Kidney (tissue), 13 donors: ENCODE measurements at regions not wholly inside any gene's neighbourhood (a gene's known extent, or its start where the extent isn't known, plus 50 kb on each side); places are given as distances from the start of the nearest gene placed in this dataset.
A peak's percentile ranks its signal among the peaks of the same experiment; 100 is the strongest.

Source experiments
- DNase-seq, 5 donors: peaks; one replicate each; pipeline ENCODE4 v3.0.0-alpha.2; 2013 to 2020
- FAIRE-seq: peaks from 2 replicates; lab custom pipeline; 2012; peaks lifted over from hg19 to GRCh38; lab: Jason Lieb, UNC
- H3K27ac ChIP-seq, 2 donors: one replicate each; pipeline ENCODE4 v1.7.0; 2013; ENCODE audit warnings: low read depth in 2 of 2, low read length in 2 of 2, inconsistent platforms in 1 of 2
- H3K27me3 ChIP-seq: one replicate; pipeline ENCODE4 v1.7.1; 2013; ENCODE audit warnings: low read length, inconsistent platforms; ENCODE audit not compliant: control insufficient read depth, insufficient read depth
- H3K36me3 ChIP-seq, 3 donors: one replicate each; pipeline versions ENCODE4 v1.7.0 to v1.7.1; 2013; ENCODE audit warnings: low read length in 3 of 3, control low read depth in 1 of 3, inconsistent platforms in 1 of 3; ENCODE audit not compliant: insufficient read depth in 3 of 3, control insufficient read depth in 2 of 3
- H3K4me1 ChIP-seq, 3 donors: one replicate each; pipeline versions ENCODE4 v1.7.0 to v1.7.1; 2013; ENCODE audit warnings: low read length in 3 of 3, inconsistent platforms in 1 of 3, low read depth in 1 of 3; ENCODE audit not compliant: control insufficient read depth in 2 of 3, insufficient read depth in 2 of 3
- H3K4me3 ChIP-seq, 3 donors: one replicate each; pipeline versions ENCODE4 v1.7.0 to v1.8.1; 2013; ENCODE audit warnings: low read length in 3 of 3, control low read depth in 1 of 3, inconsistent platforms in 1 of 3
- H3K9ac ChIP-seq, 3 donors: one replicate each; pipeline versions ENCODE4 v1.7.0 to v1.7.1; 2013; ENCODE audit warnings: low read length in 3 of 3, control low read depth in 1 of 3, inconsistent platforms in 1 of 3
- H3K9me3 ChIP-seq, 3 donors: one replicate each; pipeline versions ENCODE4 v1.7.0 to v1.7.1; 2013; ENCODE audit warnings: low read length in 3 of 3, control low read depth in 1 of 3, inconsistent platforms in 1 of 3; ENCODE audit not compliant: control insufficient read depth in 2 of 3, insufficient read depth in 1 of 3
- CTCF ChIP-seq: IDR thresholded peaks from 3 replicates; pipeline ENCODE4 v1.5.1; 2012; ENCODE audit warnings: mild to moderate bottlenecking, moderate library complexity, borderline replicate concordance; ENCODE audit not compliant: insufficient read depth; ENCODE audit errors: extremely low read depth
- intact Hi-C: fragments of 100-400 bp; cut with DNase I; formaldehyde crosslinking; loops from one replicate; pipeline ENCODE4 v1.11.1; 2022
- donor health status: control.
- donor health status: control.
- donor health status: control.
- donor health status: control.
- donor health status: control.
- donor health status: DM: yes; HTN: yes; CAD: no.
- donor health status: Normal renal cell carcinoma (clear cell type).

GRCh38 chr4:112818594-112818965, 181.6 kb downstream of the LARP7 start:
- H3K4me3 ChIP-seq: peak overlapping the region in 2 of 3 donors; percentile 42 to 48
- H3K27ac ChIP-seq: no peak overlapping the region
- H3K4me1 ChIP-seq: no peaks in the 10 kb centered on the region
- H3K9me3 ChIP-seq: no peaks in the 10 kb centered on the region
- FAIRE-seq (no peak), DNase-seq (peak in 2 of 5 donors; percentile 9 to 38)
- intact Hi-C loops: no loop called here
- H3K27me3 ChIP-seq: no peaks in the 10 kb centered on the region
- TF ChIP-seq CTCF: no peak
- H3K36me3 ChIP-seq: no peaks in the 10 kb centered on the region
- H3K9ac ChIP-seq: peak overlapping the region in 1 of 3 donors; percentile 16

GRCh38 chr4:112819729-112820128, 182.8 kb downstream of the LARP7 start:
- no peaks in the 10 kb centered on the region for H3K27me3 ChIP-seq
- no peak overlapping the region for H3K9ac ChIP-seq
- intact Hi-C loops: no loop called here
- no peak overlapping the region for H3K27ac ChIP-seq
- FAIRE-seq: no peak
- H3K36me3 ChIP-seq: no peaks in the 10 kb centered on the region
- H3K4me1 ChIP-seq: no peaks in the 10 kb centered on the region
- no peak for DNase-seq
- no peak overlapping the region for H3K4me3 ChIP-seq
- no peaks in the 10 kb centered on the region for H3K9me3 ChIP-seq
- no peak for TF ChIP-seq CTCF

- no peak for TF ChIP-seq CTCF
- no peak overlapping the region for H3K4me3 ChIP-seq
- no peak overlapping the region for H3K27ac ChIP-seq
- H3K36me3 ChIP-seq: no peaks in the 10 kb centered on the region
- H3K9ac ChIP-seq: no peak overlapping the region
- H3K9me3 ChIP-seq: no peaks in the 10 kb centered on the region
- no peaks in the 10 kb centered on the region for H3K27me3 ChIP-seq
- no peaks in the 10 kb centered on the region for H3K4me1 ChIP-seq
- DNase-seq (no peak), FAIRE-seq (no peak)
- intact Hi-C loops: no loop called here
These were observed 186.2 kb downstream of the LARP7 start for GRCh38 chr4:112823156-112823555.

- FAIRE-seq (no peak), DNase-seq (peak in 1 of 5 donors; percentile 13)
- Histone ChIP-seq H3K9me3 (no peaks in the 10 kb centered on the region), H3K4me1 (no peaks in the 10 kb centered on the region), H3K36me3 (no peaks in the 10 kb centered on the region), H3K4me3 (no peak overlapping the region), H3K27me3 (no peaks in the 10 kb centered on the region), H3K27ac (no peak overlapping the region), H3K9ac (no peak overlapping the region)
- TF ChIP-seq CTCF: no peak
- intact Hi-C loops: no loop called here
These were observed 186.7 kb downstream of the LARP7 start for GRCh38 chr4:112823606-112824005.
